ENCODE measurements at regions not wholly inside any gene's neighbourhood (a gene's known extent, or its start where the extent isn't known, plus 50 kb on each side); places are given as distances from the start of the nearest gene placed in this dataset.

DNA sequence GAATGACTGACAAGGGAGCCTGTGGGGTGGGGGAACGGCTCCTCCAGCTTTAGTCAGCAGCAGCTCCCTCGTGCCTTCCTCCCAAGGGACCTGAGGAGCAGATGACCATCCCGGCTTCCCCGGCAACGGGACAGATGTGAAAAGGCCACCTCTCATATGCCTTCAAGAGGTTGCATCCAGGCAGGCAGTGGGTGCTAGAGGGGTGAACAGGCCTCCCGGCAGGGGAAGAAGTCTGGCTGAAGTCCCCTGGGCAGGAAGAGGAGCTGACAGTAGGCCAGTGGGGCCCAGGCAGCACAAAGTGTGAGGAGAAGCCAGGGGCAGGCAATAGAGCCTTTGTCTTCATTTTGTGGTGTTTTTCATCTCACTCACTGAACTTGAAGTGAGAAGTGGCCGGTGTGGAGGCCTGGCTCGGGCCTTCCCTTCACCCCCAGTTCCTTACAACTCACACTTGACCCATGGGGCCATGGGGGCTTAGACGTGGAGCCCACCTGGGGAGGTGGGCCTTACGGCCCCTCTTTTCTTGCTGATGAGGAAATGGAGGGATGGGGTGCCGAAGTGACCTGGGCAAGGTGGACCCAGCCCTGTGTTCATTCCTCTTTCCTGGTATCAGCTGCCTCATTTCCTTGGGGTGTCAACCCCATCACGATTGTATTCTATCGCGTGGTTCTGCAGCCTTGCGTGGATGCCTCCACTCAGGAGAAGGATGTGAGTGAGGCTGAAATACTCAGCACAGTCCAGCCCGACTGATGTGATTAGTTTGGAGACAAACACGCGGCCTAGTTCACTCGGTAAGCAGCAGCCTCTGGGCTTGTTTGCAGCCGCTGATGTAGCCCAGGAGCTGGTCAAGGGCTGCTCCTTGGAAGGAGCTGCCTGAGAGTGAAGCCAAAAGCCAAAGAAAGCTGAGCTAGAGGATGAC is 115.5 kb upstream of the ALDH1A3 start:
- H3K9me3 ChIP-seq = no peaks in the 10 kb centered on the region
- no peak for DNase-seq
- no peak overlapping the region for H3K27ac ChIP-seq
- peaks cover 4 to 12% (median 9%) of the 10 kb centered on the region in 4 donors for H3K4me1 ChIP-seq
- TF ChIP-seq, protein P1, sequence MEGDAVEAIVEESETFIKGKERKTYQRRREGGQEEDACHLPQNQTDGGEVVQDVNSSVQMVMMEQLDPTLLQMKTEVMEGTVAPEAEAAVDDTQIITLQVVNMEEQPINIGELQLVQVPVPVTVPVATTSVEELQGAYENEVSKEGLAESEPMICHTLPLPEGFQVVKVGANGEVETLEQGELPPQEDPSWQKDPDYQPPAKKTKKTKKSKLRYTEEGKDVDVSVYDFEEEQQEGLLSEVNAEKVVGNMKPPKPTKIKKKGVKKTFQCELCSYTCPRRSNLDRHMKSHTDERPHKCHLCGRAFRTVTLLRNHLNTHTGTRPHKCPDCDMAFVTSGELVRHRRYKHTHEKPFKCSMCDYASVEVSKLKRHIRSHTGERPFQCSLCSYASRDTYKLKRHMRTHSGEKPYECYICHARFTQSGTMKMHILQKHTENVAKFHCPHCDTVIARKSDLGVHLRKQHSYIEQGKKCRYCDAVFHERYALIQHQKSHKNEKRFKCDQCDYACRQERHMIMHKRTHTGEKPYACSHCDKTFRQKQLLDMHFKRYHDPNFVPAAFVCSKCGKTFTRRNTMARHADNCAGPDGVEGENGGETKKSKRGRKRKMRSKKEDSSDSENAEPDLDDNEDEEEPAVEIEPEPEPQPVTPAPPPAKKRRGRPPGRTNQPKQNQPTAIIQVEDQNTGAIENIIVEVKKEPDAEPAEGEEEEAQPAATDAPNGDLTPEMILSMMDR (IDR thresholded peaks at IDR 0.05) = no peak
- no peak for TF ChIP-seq EP300 (IDR thresholded peaks at IDR 0.05)
- no peak for TF ChIP-seq POLR2A (IDR thresholded peaks at IDR 0.05)
- TF ChIP-seq POLR2AphosphoS5 (IDR thresholded peaks at IDR 0.05) = no peak
- 81 to 88% (median 84%) methylated on average over 19 to 20 of the region's 20 CpGs for WGBS, 5 donors
- no peaks in the 10 kb centered on the region for H3K36me3 ChIP-seq
- intact Hi-C loops (cut with DNase I; ENCODE audit: low total_unique reads) = loop anchor here (5.0 to 10.0 kb wide), 2 partner anchors 59 to 502 kb away; no protein-coding TSS in a partner anchor
- H3K27me3 ChIP-seq = peaks cover 0 to 47% (median 5%) of the 10 kb centered on the region in 3 donors
- H3K4me3 ChIP-seq = no peak overlapping the region

DNA sequence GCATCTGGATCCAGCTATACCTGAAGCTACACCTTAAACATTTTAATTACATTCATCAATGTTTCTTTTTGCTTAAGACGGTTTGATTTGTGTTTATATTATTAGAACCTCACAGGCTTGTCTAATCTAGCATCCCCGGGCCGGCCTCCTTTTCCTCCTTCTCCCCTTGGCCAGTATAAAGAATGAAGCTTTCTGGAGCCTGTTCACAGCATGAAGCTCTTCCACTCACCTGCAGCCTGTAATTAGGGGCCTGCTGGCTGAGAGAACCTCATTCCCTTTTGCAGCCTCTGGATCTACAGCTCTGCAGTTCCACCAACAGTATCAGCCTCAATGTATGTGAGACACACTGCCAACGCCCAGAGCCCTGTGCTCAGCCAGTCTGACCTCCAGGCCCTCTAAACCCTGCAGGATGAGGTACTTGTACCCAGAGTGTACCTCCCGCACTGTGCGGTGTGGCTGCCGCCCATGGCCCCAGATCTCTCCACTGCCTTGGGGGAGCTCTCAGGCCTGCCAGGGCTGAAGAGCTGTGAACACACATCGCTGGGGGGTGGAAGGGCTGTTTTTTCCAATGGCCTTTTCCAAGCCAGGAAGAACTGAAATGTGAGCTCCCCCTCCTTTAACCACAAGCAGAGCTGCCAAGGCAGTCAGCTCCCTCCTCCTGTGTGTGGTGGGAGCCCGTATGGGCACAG is 114.7 kb upstream of the ALDH1A3 start:
- Histone ChIP-seq H3K27me3 (peaks cover 0 to 45% (median 3%) of the 10 kb centered on the region in 3 donors), H3K27ac (no peak overlapping the region), H3K4me3 (no peak overlapping the region), H3K9me3 (no peaks in the 10 kb centered on the region), H3K36me3 (no peaks in the 10 kb centered on the region), H3K4me1 (peaks cover 0 to 4% (median 3%) of the 10 kb centered on the region in 4 donors)
- DNase-seq = peak in 1 of 2 donors; percentile 53
- 66 to 79% (median 77%) methylated on average over 9 of the region's 9 CpGs for WGBS, 5 donors
- TF ChIP-seq, protein P1 (IDR thresholded peaks at IDR 0.05) = no peak
- no peak for TF ChIP-seq POLR2AphosphoS5 (IDR thresholded peaks at IDR 0.05)
- no peak for TF ChIP-seq POLR2A (IDR thresholded peaks at IDR 0.05)
- no peak for TF ChIP-seq EP300 (IDR thresholded peaks at IDR 0.05)
- intact Hi-C loops (cut with DNase I; ENCODE audit: low total_unique reads) = loop anchor here (5.0 to 10.0 kb wide), 2 partner anchors 60 to 503 kb away; no protein-coding TSS in a partner anchor

GRCh38 chr15:100765467-100766241 is 114.0 kb upstream of the ALDH1A3 start:
- Histone ChIP-seq H3K9me3 (no peaks in the 10 kb centered on the region), H3K27ac (no peak overlapping the region), H3K36me3 (no peaks in the 10 kb centered on the region), H3K27me3 (peaks cover 0 to 38% (median 0%) of the 10 kb centered on the region in 3 donors), H3K4me1 (no peaks in the 10 kb centered on the region), H3K4me3 (no peak overlapping the region)
- TF ChIP-seq EP300 (IDR thresholded peaks at IDR 0.05) (no peak), POLR2AphosphoS5 (IDR thresholded peaks at IDR 0.05) (no peak), POLR2A (IDR thresholded peaks at IDR 0.05) (no peak)
- TF ChIP-seq, protein P1 (IDR thresholded peaks at IDR 0.05) = no peak
- WGBS, 5 donors = 68 to 83% (median 76%) methylated on average over 19 to 24 of the region's 24 CpGs
- no peak for DNase-seq
- intact Hi-C loops (cut with DNase I; ENCODE audit: low total_unique reads) = loop anchor here (10.0 kb wide), 1 partner anchor 61 kb away; no protein-coding TSS in a partner anchor

Measured in stomach (tissue), 8 donors.